HL-60 (cell line): ENCODE measurements at regions not wholly inside any gene's neighbourhood (a gene's known extent, or its start where the extent isn't known, plus 50 kb on each side); places are given as distances from the start of the nearest gene placed in this dataset.
"Not testable (repeated sequence)": the region's sequence is repeated elsewhere in the genome, so short reads cannot be mapped to it uniquely, and the experiment has no call there.

ENCODE experiments used
- DNase-seq, 2 experiments: peaks; one replicate each; pipeline ENCODE4 v3.0.0-alpha.2; 2010 to 2020; ENCODE audit warnings: low read depth in 1 of 2, low spot score in 1 of 2
- H3K27ac ChIP-seq: fragments of 250-450 bp; sonication (Bioruptor Pico); replicated peaks from 2 replicates; pipeline ENCODE4 v1.5.1; 2020; ENCODE audit warnings: mild to moderate bottlenecking, moderate library complexity
- H3K27me3 ChIP-seq: fragments of 250-450 bp; sonication (Bioruptor Pico); 2 replicates; pipeline ENCODE4 v1.5.1; 2021; ENCODE audit warnings: mild to moderate bottlenecking, moderate library complexity; ENCODE audit not compliant: insufficient read depth, poor library complexity, severe bottlenecking
- H3K4me3 ChIP-seq: replicated peaks from 2 replicates; pipeline ENCODE4 v1.5.1; 2011; ENCODE audit warnings: mild to moderate bottlenecking, control low read depth, low read length; ENCODE audit not compliant: insufficient read depth
- CTCF ChIP-seq: IDR thresholded peaks from one replicate; pipeline ENCODE4 v1.5.1; 2011; ENCODE audit warnings: low read length, control low read depth, inconsistent platforms; ENCODE audit not compliant: insufficient read depth
- GABPA ChIP-seq: IDR thresholded peaks from 2 replicates; pipeline ENCODE4 v1.6.1; 2012; ENCODE audit warnings: low read depth
- POLR2AphosphoS5 ChIP-seq: IDR thresholded peaks from 2 replicates; pipeline ENCODE4 v1.6.1; 2012; ENCODE audit warnings: low read depth
- REST ChIP-seq: IDR thresholded peaks from 2 replicates; pipeline ENCODE4 v1.6.1; 2012; ENCODE audit warnings: low read depth; ENCODE audit not compliant: insufficient replicate concordance
- SPI1 ChIP-seq: IDR thresholded peaks from 2 replicates; pipeline ENCODE4 v1.6.1; 2012; ENCODE audit warnings: low read depth, mild to moderate bottlenecking, borderline replicate concordance

- Histone ChIP-seq H3K27ac (no peak overlapping the region), H3K27me3 (no peaks in the 10 kb centered on the region), H3K4me3 (no peak overlapping the region)
- TF ChIP-seq POLR2AphosphoS5 (no peak), REST (no peak), SPI1 (no peak), CTCF (no peak), GABPA (no peak)
- no peak for DNase-seq
Measured at GRCh38 chr2:217349251-217349650, 489.4 kb upstream of the TNP1 start.

- not testable (repeated sequence) for H3K27me3 ChIP-seq, DNase-seq, H3K27ac ChIP-seq, H3K4me3 ChIP-seq
Measured at GRCh38 chr2:217347630-217348029, 487.8 kb upstream of the TNP1 start.

- not testable (repeated sequence) for DNase-seq, H3K27me3 ChIP-seq, H3K27ac ChIP-seq, H3K4me3 ChIP-seq
Measured at GRCh38 chr2:217346043-217346442, 486.2 kb upstream of the TNP1 start.

- H3K27me3 ChIP-seq = no peaks in the 10 kb centered on the region
- no peak overlapping the region for H3K27ac ChIP-seq
- no peak overlapping the region for H3K4me3 ChIP-seq
- no peak for DNase-seq
- TF ChIP-seq SPI1 = no peak
- TF ChIP-seq REST = no peak
- no peak for TF ChIP-seq POLR2AphosphoS5
- TF ChIP-seq CTCF = no peak
- no peak for TF ChIP-seq GABPA
Measured at GRCh38 chr2:217340899-217341298, 481.0 kb upstream of the TNP1 start.

- Histone ChIP-seq H3K27me3 (no peaks in the 10 kb centered on the region), H3K4me3 (no peak overlapping the region), H3K27ac (no peak overlapping the region)
- TF ChIP-seq GABPA = no peak
- no peak for TF ChIP-seq CTCF
- no peak for TF ChIP-seq SPI1
- no peak for TF ChIP-seq REST
- TF ChIP-seq POLR2AphosphoS5 = no peak
- no peak for DNase-seq
Measured at GRCh38 chr2:217340176-217340575, 480.3 kb upstream of the TNP1 start.
